Lung (tissue), 11 donors: ENCODE measurements at regions not wholly inside any gene's neighbourhood (a gene's known extent, or its start where the extent isn't known, plus 50 kb on each side); places are given as distances from the start of the nearest gene placed in this dataset.

ENCODE experiments used
- ATAC-seq: fragments of 200-7000 bp; cut with Tn5 transposase; one replicate; pipeline ENCODE4 v1.9.1; 2020; ENCODE audit warnings: moderate number of reproducible peaks; ENCODE audit not compliant: insufficient read depth, low FRiP score
- DNase-seq, 3 donors: peaks; one replicate each; pipeline ENCODE4 v3.0.0-alpha.2; 2013 to 2017
- H3K27ac ChIP-seq, 2 donors: one replicate each; pipeline ENCODE4 v1.5.1; 2013; ENCODE audit warnings: mild to moderate bottlenecking in 2 of 2, moderate library complexity in 2 of 2, control low read depth in 1 of 2, inconsistent platforms in 1 of 2, low read depth in 1 of 2, low read length in 1 of 2
- H3K27me3 ChIP-seq, 3 donors: one replicate each; pipeline ENCODE4 v1.5.1; 2013; ENCODE audit warnings: low read length in 2 of 3; ENCODE audit not compliant: control insufficient read depth in 3 of 3, insufficient read depth in 3 of 3
- H3K36me3 ChIP-seq, 4 donors: one replicate each; pipeline ENCODE4 v1.5.1; 2013; ENCODE audit warnings: low read length in 4 of 4, mild to moderate bottlenecking in 1 of 4, moderate library complexity in 1 of 4; ENCODE audit not compliant: control insufficient read depth in 4 of 4, insufficient read depth in 4 of 4
- H3K4me1 ChIP-seq, 5 donors: one replicate each; pipeline ENCODE4 v1.5.1; 2013; ENCODE audit warnings: low read length in 5 of 5, mild to moderate bottlenecking in 2 of 5, moderate library complexity in 1 of 5; ENCODE audit not compliant: control insufficient read depth in 5 of 5, insufficient read depth in 5 of 5
- H3K4me3 ChIP-seq: one replicate; pipeline ENCODE4 v1.5.1; 2013; ENCODE audit warnings: mild to moderate bottlenecking, control low read depth, moderate library complexity
- H3K9ac ChIP-seq, 2 donors: one replicate each; pipeline ENCODE4 v1.5.1; 2013; ENCODE audit warnings: low read length in 2 of 2, control low read depth in 1 of 2; ENCODE audit not compliant: insufficient read depth in 1 of 2
- H3K9me3 ChIP-seq, 4 donors: one replicate each; pipeline ENCODE4 v1.5.1; 2013; ENCODE audit warnings: low read length in 3 of 4, mild to moderate bottlenecking in 1 of 4, moderate library complexity in 1 of 4; ENCODE audit not compliant: control insufficient read depth in 4 of 4, insufficient read depth in 3 of 4
- CTCF ChIP-seq: IDR thresholded peaks from 2 replicates; pipeline ENCODE4 v1.5.1; 2012; ENCODE audit warnings: mild to moderate bottlenecking; ENCODE audit errors: control extremely low read depth, extremely low read depth
- WGBS, 2 donors: extraction: QIAGEN DNeasy Blood & Tissue Kit; methylation state at CpG; one replicate each; pipeline ENCODE4 v1.1.7; 2013; 5-methylcytosine and 5-hydroxymethylcytosine counted together
- donor health status: control.
- donor health status: control.
- donor health status: Bipolar disorder and iron deficiency.
- donor health status: healthy.
- donor health status: DM: yes; HTN: yes; CAD: no.

GRCh38 chr2:128690431-128690830, 371.8 kb upstream of the HS6ST1 start:
- Histone ChIP-seq H3K4me1 (no peaks in the 10 kb centered on the region), H3K4me3 (no peak overlapping the region), H3K9me3 (peaks cover 0 to 3% (median 0%) of the 10 kb centered on the region in 4 donors), H3K27me3 (no peaks in the 10 kb centered on the region), H3K36me3 (no peaks in the 10 kb centered on the region), H3K27ac (no peak overlapping the region), H3K9ac (no peak overlapping the region)
- ATAC-seq = no peak
- WGBS, 2 donors = 93 to 97% methylated on average over 11 to 14 of the region's 14 CpGs
- TF ChIP-seq CTCF = no peak
- DNase-seq = no peak

GRCh38 chr2:128690869-128691268, 372.2 kb upstream of the HS6ST1 start:
- DNase-seq (no peak), ATAC-seq (no peak)
- Histone ChIP-seq H3K9ac (no peak overlapping the region), H3K36me3 (no peaks in the 10 kb centered on the region), H3K27ac (no peak overlapping the region), H3K27me3 (no peaks in the 10 kb centered on the region), H3K4me1 (no peaks in the 10 kb centered on the region), H3K9me3 (peaks cover 0 to 3% (median 0%) of the 10 kb centered on the region in 4 donors), H3K4me3 (no peak overlapping the region)
- WGBS, 2 donors = 82 to 85% methylated on average over 9 of the region's 9 CpGs
- TF ChIP-seq CTCF = no peak

GRCh38 chr2:128691526-128691925, 372.9 kb upstream of the HS6ST1 start:
- Histone ChIP-seq H3K27me3 (no peaks in the 10 kb centered on the region), H3K27ac (no peak overlapping the region), H3K9ac (no peak overlapping the region), H3K9me3 (peaks cover 0 to 3% (median 0%) of the 10 kb centered on the region in 4 donors), H3K4me3 (no peak overlapping the region), H3K4me1 (peaks cover 0 to 2% (median 0%) of the 10 kb centered on the region in 5 donors), H3K36me3 (no peaks in the 10 kb centered on the region)
- TF ChIP-seq CTCF = no peak
- WGBS, 2 donors = 71 to 80% methylated on average over 6 of the region's 6 CpGs
- no peak for ATAC-seq
- DNase-seq = no peak
